Sigmoid colon (tissue), 3 donors: ENCODE measurements at regions not wholly inside any gene's neighbourhood (a gene's known extent, or its start where the extent isn't known, plus 50 kb on each side); places are given as distances from the start of the nearest gene placed in this dataset.

ENCODE experiments used
- CTCF ChIP-seq, 4 experiments: fragments of 450-650 bp in 3 of 4; fragments of 200-600 bp in 1 of 4; IDR thresholded peaks; one replicate each; pipeline ENCODE4 v1.5.1; 2016 to 2019; ENCODE audit warnings: antibody characterized with exemption in 4 of 4, mild to moderate bottlenecking in 3 of 4, moderate library complexity in 2 of 4
- POLR2A ChIP-seq, 2 donors: fragments of 450-650 bp; IDR thresholded peaks; one replicate each; pipeline ENCODE4 v1.6.1; 2016; ENCODE audit warnings: antibody characterized with exemption in 2 of 2, mild to moderate bottlenecking in 2 of 2, moderate library complexity in 2 of 2

- no peak for TF ChIP-seq CTCF (IDR thresholded peaks at IDR 0.05)
- TF ChIP-seq POLR2A (IDR thresholded peaks at IDR 0.05), result no peak
These were observed 965.2 kb downstream of the VRK1 start for GRCh38 chr14:97762386-97762785.
